K562 (cell line): ENCODE measurements at regions not wholly inside any gene's neighbourhood (a gene's known extent, or its start where the extent isn't known, plus 50 kb on each side); places are given as distances from the start of the nearest gene placed in this dataset.

Experiments
- ATAC-seq: fragments of 200-7000 bp; cut with Tn5 transposase; 3 replicates; pipeline ENCODE4 v1.9.1; 2020; ENCODE audit warnings: moderate library complexity
- BruUV-seq: library from RNA; stranded (reverse); fragments of 400-500 nt; replicated peaks from 2 replicates; lab custom pipeline; 2021; lab: Mats Ljungman, UMichigan
- CTCF ChIA-PET: fragments of 300-600 bp; formaldehyde crosslinking; extraction: SDS; loops from one replicate; lab custom pipeline; 2021; ENCODE audit warnings: low intra/inter-chr PET ratio; lab: Yijun Ruan, JAX
- POLR2A ChIA-PET: fragments of 300-600, 350-650 bp; sonication (Branson Sonifier 250); formaldehyde crosslinking; extraction: SDS; loops from one replicate; lab custom pipeline; 2021; ENCODE audit warnings: antibody characterized with exemption, inconsistent platforms; lab: Yijun Ruan, JAX
- DNase-seq, 4 experiments: peaks; one replicate each; pipeline versions ENCODE4 v3.0.0 to v3.0.0-alpha.2; 2011 to 2018; ENCODE audit warnings: low spot score in 3 of 4, mixed read lengths in 3 of 4; ENCODE audit errors: extremely low read depth in 1 of 4
- FAIRE-seq: peaks from 2 replicates; lab custom pipeline; 2011; peaks lifted over from hg19 to GRCh38; lab: Jason Lieb, UNC
- H2AFZ ChIP-seq: 2 replicates; pipeline ENCODE4 v1.6.0; 2011; ENCODE audit warnings: low read depth, low read length, control low read depth, inconsistent platforms
- H3K27ac ChIP-seq: fragments of 200-600 bp; 3 replicates; pipeline ENCODE4 v1.8.0; 2011; ENCODE audit warnings: low read depth, mild to moderate bottlenecking, control low read depth, inconsistent platforms, low read length, moderate library complexity, mixed read lengths; ENCODE audit errors: extremely low read depth
- H3K27me3 ChIP-seq, 2 experiments: fragments of 300-600 bp in 1 of 2; 2 replicates in 1 of 2; 3 replicates in 1 of 2; pipeline versions ENCODE4 v1.6.0 to v1.8.0; 2011; ENCODE audit warnings: inconsistent platforms in 2 of 2, low read length in 2 of 2, mild to moderate bottlenecking in 1 of 2, mixed read lengths in 1 of 2, moderate library complexity in 1 of 2; ENCODE audit not compliant: control insufficient read depth in 2 of 2, insufficient read depth in 2 of 2
- H3K36me3 ChIP-seq: fragments of 300-600 bp; 3 replicates; pipeline ENCODE4 v1.8.0; 2011; ENCODE audit warnings: mild to moderate bottlenecking, low read length, inconsistent platforms; ENCODE audit not compliant: control insufficient read depth, insufficient read depth
- H3K4me1 ChIP-seq, 2 experiments: fragments of 200-600 bp in 1 of 2; replicated peaks in 1 of 2; 2 replicates in 1 of 2; 3 replicates in 1 of 2; pipeline versions ENCODE4 v1.5.1 to v1.8.0; 2011; ENCODE audit warnings: inconsistent platforms in 2 of 2, low read length in 2 of 2, mild to moderate bottlenecking in 1 of 2, mixed read lengths in 1 of 2, moderate library complexity in 1 of 2; ENCODE audit not compliant: control insufficient read depth in 2 of 2, insufficient read depth in 2 of 2
- H3K4me2 ChIP-seq: 2 replicates; pipeline ENCODE4 v1.6.1; 2011; ENCODE audit warnings: low read length, control low read depth, inconsistent platforms, mixed read lengths; ENCODE audit not compliant: insufficient read depth
- H3K4me3 ChIP-seq: fragments of 200-600 bp; sonication (generic), shearing (Covaris generic); 2 replicates; pipeline ENCODE4 v1.5.1; 2016; ENCODE audit warnings: control low read depth, inconsistent platforms
- H3K79me2 ChIP-seq: fragments of 200-600 bp; 3 replicates; pipeline ENCODE4 v1.8.0; 2011; ENCODE audit warnings: low read length, inconsistent platforms; ENCODE audit not compliant: control insufficient read depth, insufficient read depth
- H3K9ac ChIP-seq, 2 experiments: 2 replicates each; pipeline versions ENCODE4 v1.6.0 to v1.6.1; 2011; ENCODE audit warnings: low read depth in 2 of 2, low read length in 2 of 2, control low read depth in 1 of 2, inconsistent platforms in 1 of 2, mild to moderate bottlenecking in 1 of 2, mixed read lengths in 1 of 2; ENCODE audit not compliant: insufficient read depth in 1 of 2
- H3K9me1 ChIP-seq: one replicate; pipeline ENCODE4 v1.6.0; 2011; ENCODE audit warnings: inconsistent platforms, mild to moderate bottlenecking, low read length, moderate library complexity; ENCODE audit not compliant: control insufficient read depth, insufficient read depth
- H3K9me3 ChIP-seq: replicated peaks from 2 replicates; pipeline ENCODE4 v1.5.1; 2011; ENCODE audit warnings: low read depth, low read length, inconsistent platforms; ENCODE audit not compliant: control insufficient read depth, insufficient read depth
- H4K20me1 ChIP-seq: replicated peaks from 2 replicates; pipeline ENCODE4 v1.6.1; 2011; ENCODE audit warnings: low read length, inconsistent platforms, mixed read lengths; ENCODE audit not compliant: control insufficient read depth, insufficient read depth
- KLF16 ChIP-seq: IDR thresholded peaks from 2 replicates; pipeline ENCODE4 v1.6.1; 2016; ENCODE audit warnings: antibody characterized with exemption
- MTA2 ChIP-seq: fragments of 450-650 bp; IDR thresholded peaks from 2 replicates; pipeline ENCODE4 v1.6.1; 2016; ENCODE audit warnings: low read depth
- in situ Hi-C: fragments of 300-500 bp; cut with MboI; formaldehyde crosslinking; loops from 4 replicates; pipeline ENCODE4 v1.15.0; 2018; ENCODE audit warnings: inconsistent platforms, mixed read lengths
- intact Hi-C: fragments of 100-400 bp; cut with micrococcal nuclease; formaldehyde crosslinking; loops from 2 replicates; pipeline ENCODE4 v1.14.2; 2022
- TF ChIP-seq, protein P1 (sequence below): fragments of 250-450 bp; sonication (Bioruptor Pico); IDR thresholded peaks from 2 replicates; pipeline ENCODE4 v1.8.0; 2022; ENCODE audit warnings: inconsistent platforms, mild to moderate bottlenecking, moderate library complexity, borderline replicate concordance
- TF ChIP-seq, protein P2 (sequence below), 2 experiments: fragments of 450-650 bp; formaldehyde crosslinking in 1 of 2; IDR thresholded peaks; 2 replicates each; pipeline versions ENCODE4 v1.4.0 to v1.6.1; 2014 to 2020; ENCODE audit warnings: mild to moderate bottlenecking in 2 of 2, borderline replicate concordance in 1 of 2, low read depth in 1 of 2
- TF ChIP-seq, protein P3 (sequence below): fragments of 450-650 bp; IDR thresholded peaks from 2 replicates; pipeline ENCODE4 v1.6.1; 2016

DNA sequence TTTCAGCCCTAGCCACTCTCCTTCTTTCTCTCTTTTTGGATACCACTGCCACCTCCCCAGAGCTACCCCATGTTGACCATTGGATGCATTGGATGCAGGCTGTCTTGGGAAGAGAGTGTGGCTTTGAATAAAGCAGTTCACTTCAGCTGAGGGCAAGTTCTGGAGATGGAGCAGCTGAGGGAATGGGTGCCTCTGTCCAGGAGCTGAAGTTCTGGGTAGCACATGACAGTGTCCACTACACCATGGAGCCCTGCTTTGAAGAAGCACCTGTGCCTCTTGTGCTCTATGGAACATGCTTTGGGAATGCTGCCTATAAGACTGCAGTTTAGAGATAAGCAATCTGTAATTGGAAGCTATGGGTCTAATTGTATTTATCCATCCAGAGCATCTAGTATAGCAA, 1028.7 kb downstream of the TYW1 start:
- no peaks in the 10 kb centered on the region for H4K20me1 ChIP-seq
- CTCF ChIA-PET, result no interaction called here
- no peaks in the 10 kb centered on the region for H3K9me1 ChIP-seq
- DNase-seq (no peak), ATAC-seq (no peak), FAIRE-seq (no peak)
- in situ Hi-C loops, result no loop called here
- H3K36me3 ChIP-seq, result no peaks in the 10 kb centered on the region
- H3K27ac ChIP-seq, result no peak overlapping the region
- no peaks in the 10 kb centered on the region for H3K9me3 ChIP-seq
- H3K27me3 ChIP-seq, result no peaks in the 10 kb centered on the region; a peak in 1 of 5 replicates
- TF ChIP-seq, protein P1, sequence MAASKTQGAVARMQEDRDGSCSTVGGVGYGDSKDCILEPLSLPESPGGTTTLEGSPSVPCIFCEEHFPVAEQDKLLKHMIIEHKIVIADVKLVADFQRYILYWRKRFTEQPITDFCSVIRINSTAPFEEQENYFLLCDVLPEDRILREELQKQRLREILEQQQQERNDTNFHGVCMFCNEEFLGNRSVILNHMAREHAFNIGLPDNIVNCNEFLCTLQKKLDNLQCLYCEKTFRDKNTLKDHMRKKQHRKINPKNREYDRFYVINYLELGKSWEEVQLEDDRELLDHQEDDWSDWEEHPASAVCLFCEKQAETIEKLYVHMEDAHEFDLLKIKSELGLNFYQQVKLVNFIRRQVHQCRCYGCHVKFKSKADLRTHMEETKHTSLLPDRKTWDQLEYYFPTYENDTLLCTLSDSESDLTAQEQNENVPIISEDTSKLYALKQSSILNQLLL (CRISPR knock-in tag), result no peak
- TF ChIP-seq, protein P2, sequence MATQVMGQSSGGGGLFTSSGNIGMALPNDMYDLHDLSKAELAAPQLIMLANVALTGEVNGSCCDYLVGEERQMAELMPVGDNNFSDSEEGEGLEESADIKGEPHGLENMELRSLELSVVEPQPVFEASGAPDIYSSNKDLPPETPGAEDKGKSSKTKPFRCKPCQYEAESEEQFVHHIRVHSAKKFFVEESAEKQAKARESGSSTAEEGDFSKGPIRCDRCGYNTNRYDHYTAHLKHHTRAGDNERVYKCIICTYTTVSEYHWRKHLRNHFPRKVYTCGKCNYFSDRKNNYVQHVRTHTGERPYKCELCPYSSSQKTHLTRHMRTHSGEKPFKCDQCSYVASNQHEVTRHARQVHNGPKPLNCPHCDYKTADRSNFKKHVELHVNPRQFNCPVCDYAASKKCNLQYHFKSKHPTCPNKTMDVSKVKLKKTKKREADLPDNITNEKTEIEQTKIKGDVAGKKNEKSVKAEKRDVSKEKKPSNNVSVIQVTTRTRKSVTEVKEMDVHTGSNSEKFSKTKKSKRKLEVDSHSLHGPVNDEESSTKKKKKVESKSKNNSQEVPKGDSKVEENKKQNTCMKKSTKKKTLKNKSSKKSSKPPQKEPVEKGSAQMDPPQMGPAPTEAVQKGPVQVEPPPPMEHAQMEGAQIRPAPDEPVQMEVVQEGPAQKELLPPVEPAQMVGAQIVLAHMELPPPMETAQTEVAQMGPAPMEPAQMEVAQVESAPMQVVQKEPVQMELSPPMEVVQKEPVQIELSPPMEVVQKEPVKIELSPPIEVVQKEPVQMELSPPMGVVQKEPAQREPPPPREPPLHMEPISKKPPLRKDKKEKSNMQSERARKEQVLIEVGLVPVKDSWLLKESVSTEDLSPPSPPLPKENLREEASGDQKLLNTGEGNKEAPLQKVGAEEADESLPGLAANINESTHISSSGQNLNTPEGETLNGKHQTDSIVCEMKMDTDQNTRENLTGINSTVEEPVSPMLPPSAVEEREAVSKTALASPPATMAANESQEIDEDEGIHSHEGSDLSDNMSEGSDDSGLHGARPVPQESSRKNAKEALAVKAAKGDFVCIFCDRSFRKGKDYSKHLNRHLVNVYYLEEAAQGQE (IDR thresholded peaks at IDR 0.05; ENCODE audit: borderline replicate concordance), result peak; percentile 67
- TF ChIP-seq, protein P2 (CRISPR knock-in tag; IDR thresholded peaks at IDR 0.05; ENCODE audit: low read depth), result no peak
- no peak for TF ChIP-seq MTA2
- TF ChIP-seq KLF16, result no peak
- TF ChIP-seq, protein P3, sequence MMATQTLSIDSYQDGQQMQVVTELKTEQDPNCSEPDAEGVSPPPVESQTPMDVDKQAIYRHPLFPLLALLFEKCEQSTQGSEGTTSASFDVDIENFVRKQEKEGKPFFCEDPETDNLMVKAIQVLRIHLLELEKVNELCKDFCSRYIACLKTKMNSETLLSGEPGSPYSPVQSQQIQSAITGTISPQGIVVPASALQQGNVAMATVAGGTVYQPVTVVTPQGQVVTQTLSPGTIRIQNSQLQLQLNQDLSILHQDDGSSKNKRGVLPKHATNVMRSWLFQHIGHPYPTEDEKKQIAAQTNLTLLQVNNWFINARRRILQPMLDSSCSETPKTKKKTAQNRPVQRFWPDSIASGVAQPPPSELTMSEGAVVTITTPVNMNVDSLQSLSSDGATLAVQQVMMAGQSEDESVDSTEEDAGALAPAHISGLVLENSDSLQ, result no peak
- BruUV-seq, result no TSS peak
- no peak overlapping the region for H2AFZ ChIP-seq
- no peak overlapping the region for H3K4me2 ChIP-seq
- intact Hi-C loops, result no loop called here
- no peaks in the 10 kb centered on the region for H3K79me2 ChIP-seq
- POLR2A ChIA-PET, result no interaction called here
- no peaks in the 10 kb centered on the region for H3K4me1 ChIP-seq
- no peak overlapping the region for H3K4me3 ChIP-seq
- no peak overlapping the region for H3K9ac ChIP-seq
